Spleen (tissue), 11 donors: ENCODE measurements at regions not wholly inside any gene's neighbourhood (a gene's known extent, or its start where the extent isn't known, plus 50 kb on each side); places are given as distances from the start of the nearest gene placed in this dataset.

ENCODE experiments used
- DNase-seq: peaks from one replicate; pipeline ENCODE4 v3.0.0-alpha.2; 2020
- H3K27ac ChIP-seq, 8 donors: fragments of 200-600 bp; sonication (generic) in 7 of 8; 1 replicate in 4 of 8; 2 replicates in 4 of 8; pipeline versions ENCODE4 v1.5.0 to v1.8.0; 2016 to 2021; ENCODE audit warnings: inconsistent platforms in 4 of 8, mild to moderate bottlenecking in 4 of 8, moderate library complexity in 1 of 8
- H3K27me3 ChIP-seq, 7 donors: fragments of 200-600 bp; sonication (generic) in 6 of 7; replicated peaks in 1 of 7; 1 replicate in 4 of 7; 2 replicates in 3 of 7; pipeline versions ENCODE4 v1.5.0 to v1.8.0; 2016 to 2021; ENCODE audit warnings: inconsistent platforms in 3 of 7, mild to moderate bottlenecking in 1 of 7
- H3K36me3 ChIP-seq, 6 donors: fragments of 200-600 bp; sonication (generic) in 5 of 6; 1 replicate in 4 of 6; 2 replicates in 2 of 6; pipeline versions ENCODE4 v1.5.0 to v1.8.0; 2016 to 2021; ENCODE audit warnings: inconsistent platforms in 2 of 6
- H3K4me1 ChIP-seq, 6 donors: fragments of 200-600 bp; sonication (generic) in 5 of 6; 1 replicate in 3 of 6; 2 replicates in 3 of 6; pipeline versions ENCODE4 v1.5.0 to v1.8.0; 2016 to 2021; ENCODE audit warnings: inconsistent platforms in 3 of 6
- H3K4me3 ChIP-seq, 8 donors: fragments of 200-600 bp; sonication (generic) in 7 of 8; 1 replicate in 4 of 8; 2 replicates in 4 of 8; pipeline versions ENCODE4 v1.5.0 to v1.8.0; 2016 to 2021; ENCODE audit warnings: inconsistent platforms in 4 of 8, mild to moderate bottlenecking in 4 of 8, moderate library complexity in 2 of 8
- H3K9me3 ChIP-seq, 8 donors: fragments of 200-600 bp; sonication (generic) in 7 of 8; 1 replicate in 4 of 8; 2 replicates in 4 of 8; pipeline versions ENCODE4 v1.5.0 to v1.8.0; 2016 to 2021; ENCODE audit warnings: inconsistent platforms in 4 of 8
- POLR2A ChIP-seq, 3 donors: fragments of 450-650 bp; IDR thresholded peaks; one replicate each; pipeline ENCODE4 v1.5.1; 2017; ENCODE audit warnings: antibody characterized with exemption in 3 of 3, mild to moderate bottlenecking in 1 of 3
- POLR2AphosphoS5 ChIP-seq, 3 donors: sonication (generic); formaldehyde crosslinking; IDR thresholded peaks; one replicate each; pipeline ENCODE4 v1.5.1; 2017; ENCODE audit warnings: antibody characterized with exemption in 3 of 3
- WGBS, 5 donors: extraction: QIAGEN DNeasy Blood & Tissue Kit in 3 of 5; methylation state at CpG; one replicate each; pipeline versions ENCODE4 v1.1.5 to v1.1.7; 2013 to 2018; 5-methylcytosine and 5-hydroxymethylcytosine counted together
- intact Hi-C: fragments of 100-400 bp; cut with DNase I; formaldehyde crosslinking; loops from one replicate; pipeline ENCODE4 v1.15.0; 2023; ENCODE audit warnings: low total_unique reads
- TF ChIP-seq, protein P1 (sequence below), 11 experiments: fragments of 200-600 bp in 7 of 11; fragments of 450-650 bp in 4 of 11; sonication (generic) in 4 of 11; IDR thresholded peaks in 8 of 11; conservative IDR thresholded peaks in 3 of 11; 1 replicate in 7 of 11; 2 replicates in 4 of 11; pipeline versions ENCODE4 v1.4.0 to v1.8.0; 2016 to 2021; ENCODE audit warnings: antibody characterized with exemption in 11 of 11, inconsistent platforms in 4 of 11, mild to moderate bottlenecking in 1 of 11
- donor health status: healthy with polysubstance abuse.
- donor health status: DM: no; HTN: no; CAD: no; lungs with moderate emphysema.
- donor health status: DM: no; HTN: no; CAD: no.
- donor health status: Bipolar disorder and iron deficiency.
- donor health status: healthy.
- donor health status: DM: no; HTN: no; CAD: no.
- donor health status: DM: yes; HTN: yes; CAD: no.

GRCh38 chr2:139359818-139360217 lies 579.6 kb upstream of the NXPH2 start:
- TF ChIP-seq, protein P1, sequence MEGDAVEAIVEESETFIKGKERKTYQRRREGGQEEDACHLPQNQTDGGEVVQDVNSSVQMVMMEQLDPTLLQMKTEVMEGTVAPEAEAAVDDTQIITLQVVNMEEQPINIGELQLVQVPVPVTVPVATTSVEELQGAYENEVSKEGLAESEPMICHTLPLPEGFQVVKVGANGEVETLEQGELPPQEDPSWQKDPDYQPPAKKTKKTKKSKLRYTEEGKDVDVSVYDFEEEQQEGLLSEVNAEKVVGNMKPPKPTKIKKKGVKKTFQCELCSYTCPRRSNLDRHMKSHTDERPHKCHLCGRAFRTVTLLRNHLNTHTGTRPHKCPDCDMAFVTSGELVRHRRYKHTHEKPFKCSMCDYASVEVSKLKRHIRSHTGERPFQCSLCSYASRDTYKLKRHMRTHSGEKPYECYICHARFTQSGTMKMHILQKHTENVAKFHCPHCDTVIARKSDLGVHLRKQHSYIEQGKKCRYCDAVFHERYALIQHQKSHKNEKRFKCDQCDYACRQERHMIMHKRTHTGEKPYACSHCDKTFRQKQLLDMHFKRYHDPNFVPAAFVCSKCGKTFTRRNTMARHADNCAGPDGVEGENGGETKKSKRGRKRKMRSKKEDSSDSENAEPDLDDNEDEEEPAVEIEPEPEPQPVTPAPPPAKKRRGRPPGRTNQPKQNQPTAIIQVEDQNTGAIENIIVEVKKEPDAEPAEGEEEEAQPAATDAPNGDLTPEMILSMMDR (IDR thresholded peaks at IDR 0.05 in 8 of 11, conservative IDR thresholded peaks at IDR 0.05 in 3 of 11) = no peak
- TF ChIP-seq POLR2A (IDR thresholded peaks at IDR 0.05) = no peak
- TF ChIP-seq POLR2AphosphoS5 (IDR thresholded peaks at IDR 0.05) = no peak
- Histone ChIP-seq H3K4me3 (no peak overlapping the region), H3K9me3 (no peaks in the 10 kb centered on the region), H3K36me3 (no peaks in the 10 kb centered on the region), H3K4me1 (no peaks in the 10 kb centered on the region), H3K27me3 (no peaks in the 10 kb centered on the region), H3K27ac (no peak overlapping the region)
- DNase-seq = no peak
- intact Hi-C loops = no loop called here
- 7 to 27% (median 15%) methylated on average over 1 of the region's 1 CpG for WGBS, 5 donors

DNA sequence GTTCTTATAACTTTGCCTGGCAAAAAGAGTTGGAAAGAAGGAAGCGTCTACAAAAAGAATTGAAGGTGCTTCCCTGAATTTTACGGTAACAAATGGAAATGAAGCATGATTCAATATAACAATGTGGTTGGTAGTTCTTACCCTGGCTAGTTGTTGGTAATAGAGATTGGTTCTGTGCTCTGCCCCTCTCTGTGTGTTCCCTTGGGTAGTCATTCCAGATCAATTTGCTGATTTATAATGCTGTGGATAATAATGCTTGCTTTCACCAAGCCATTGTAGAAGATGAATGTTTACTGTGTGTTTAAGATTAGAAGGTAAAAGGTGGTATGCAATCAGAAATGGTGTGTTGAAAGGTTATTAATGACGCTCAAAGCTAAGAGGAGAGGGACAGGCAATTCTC lies 577.8 kb upstream of the NXPH2 start:
- Histone ChIP-seq H3K36me3 (no peaks in the 10 kb centered on the region), H3K4me3 (no peak overlapping the region), H3K9me3 (peaks cover 0 to 17% (median 11%) of the 10 kb centered on the region in 8 donors), H3K4me1 (no peaks in the 10 kb centered on the region), H3K27me3 (no peaks in the 10 kb centered on the region), H3K27ac (no peak overlapping the region)
- 83 to 92% (median 88%) methylated on average over 3 of the region's 3 CpGs for WGBS, 5 donors
- intact Hi-C loops = no loop called here
- DNase-seq = no peak
- TF ChIP-seq POLR2AphosphoS5 (IDR thresholded peaks at IDR 0.05) (no peak), POLR2A (IDR thresholded peaks at IDR 0.05) (no peak)
- TF ChIP-seq, protein P1 (IDR thresholded peaks at IDR 0.05 in 8 of 11, conservative IDR thresholded peaks at IDR 0.05 in 3 of 11) = no peak

DNA sequence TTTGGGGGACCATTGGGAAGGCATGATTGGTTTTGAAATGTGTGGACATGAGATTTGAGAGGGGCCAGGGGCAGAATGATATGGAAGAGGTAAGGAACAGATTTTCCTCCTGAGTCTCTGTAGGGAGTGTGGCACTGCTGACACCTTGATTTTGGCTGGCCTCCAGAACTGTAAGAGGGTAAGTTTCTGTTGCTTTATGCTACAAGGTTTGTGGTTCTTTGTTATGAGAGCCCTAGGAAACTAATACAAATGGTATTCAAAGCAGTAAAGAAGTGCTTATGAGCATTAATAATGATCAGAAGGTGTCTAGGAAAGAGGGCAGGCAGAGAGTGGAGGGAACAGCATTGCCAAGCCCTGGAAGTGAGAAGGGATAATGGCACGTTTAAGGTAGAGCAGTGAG lies 574.3 kb upstream of the NXPH2 start:
- intact Hi-C loops = no loop called here
- H3K27ac ChIP-seq = no peak overlapping the region
- H3K4me1 ChIP-seq = no peaks in the 10 kb centered on the region
- 69 to 85% (median 75%) methylated on average over 1 of the region's 1 CpG for WGBS, 5 donors
- TF ChIP-seq, protein P1 (IDR thresholded peaks at IDR 0.05 in 8 of 11, conservative IDR thresholded peaks at IDR 0.05 in 3 of 11) = no peak
- no peaks in the 10 kb centered on the region for H3K27me3 ChIP-seq
- peaks cover 0 to 26% (median 16%) of the 10 kb centered on the region in 8 donors for H3K9me3 ChIP-seq
- no peak for DNase-seq
- H3K36me3 ChIP-seq = no peaks in the 10 kb centered on the region
- no peak overlapping the region for H3K4me3 ChIP-seq

DNA sequence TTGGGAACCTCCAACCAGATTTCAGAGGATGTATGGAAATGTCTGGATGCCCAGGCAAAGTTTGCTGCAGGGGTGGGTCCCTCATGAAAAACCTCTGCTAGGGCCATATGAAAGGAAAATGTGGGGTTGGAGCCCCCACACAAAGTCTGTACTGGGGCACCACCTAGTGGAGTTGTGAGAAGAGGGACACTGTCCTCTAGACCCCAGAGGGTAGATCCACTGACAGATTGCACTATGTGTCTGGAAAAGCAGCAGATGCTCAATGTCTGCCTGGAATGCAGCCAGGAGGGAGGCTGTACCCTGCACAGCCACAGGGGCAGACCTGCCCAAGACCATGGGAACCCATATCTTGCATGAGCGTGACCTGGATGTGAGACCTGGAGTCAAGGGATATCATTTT lies 573.7 kb upstream of the NXPH2 start:
- peaks cover 0 to 30% (median 19%) of the 10 kb centered on the region in 8 donors for H3K9me3 ChIP-seq
- H3K4me1 ChIP-seq = no peaks in the 10 kb centered on the region
- WGBS, 5 donors = 71 to 100% (median 92%) methylated on average over 1 of the region's 1 CpG
- no peak overlapping the region for H3K27ac ChIP-seq
- H3K36me3 ChIP-seq = no peaks in the 10 kb centered on the region
- DNase-seq = no peak
- no peak overlapping the region for H3K4me3 ChIP-seq
- H3K27me3 ChIP-seq = no peaks in the 10 kb centered on the region
- TF ChIP-seq POLR2A (IDR thresholded peaks at IDR 0.05) (no peak), POLR2AphosphoS5 (IDR thresholded peaks at IDR 0.05) (no peak)
- TF ChIP-seq, protein P1 (IDR thresholded peaks at IDR 0.05 in 8 of 11, conservative IDR thresholded peaks at IDR 0.05 in 3 of 11) = no peak
- intact Hi-C loops = no loop called here
